Stimulated activated CD8-positive, alpha-beta memory T cell treated with anti-CD3 and anti-CD28 coated beads, Interleukin-2, amount 100 ng/mL, for 48 hours (primary cell): ENCODE measurements at regions not wholly inside any gene's neighbourhood (a gene's known extent, or its start where the extent isn't known, plus 50 kb on each side); places are given as distances from the start of the nearest gene placed in this dataset.

Experiments
- DNase-seq, 2 donors: peaks; one replicate each; pipeline ENCODE4 v3.0.0-alpha.2; 2020; ENCODE audit warnings: low read depth in 2 of 2

- DNase-seq = no peak
Measured at GRCh38 chr9:107960916-107961315, 471.3 kb upstream of the KLF4 start.

GRCh38 chr9:107954312-107954711 lies 464.7 kb upstream of the KLF4 start:
- no peak for DNase-seq

GRCh38 chr9:107953556-107954125 lies 464.1 kb upstream of the KLF4 start:
- DNase-seq = no peak

DNA sequence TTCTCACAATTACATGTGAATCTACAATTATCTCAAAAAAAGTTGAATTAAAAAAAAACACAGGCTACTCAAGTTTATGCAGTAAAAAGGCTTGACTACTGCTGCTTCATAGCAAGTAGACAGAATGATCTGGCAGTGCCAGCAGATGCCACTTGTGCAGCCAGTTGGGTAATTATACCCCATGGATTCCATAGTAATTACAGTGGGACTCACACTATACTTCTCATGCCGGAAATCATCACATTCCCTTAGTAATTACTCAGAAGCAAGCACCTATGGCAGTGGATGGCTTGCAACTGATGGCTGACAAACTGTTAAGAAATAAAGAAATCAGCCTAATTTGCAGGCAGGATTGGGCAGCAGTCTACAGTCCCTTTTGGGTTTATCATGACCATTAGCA lies 463.2 kb upstream of the KLF4 start:
- no peak for DNase-seq

DNA sequence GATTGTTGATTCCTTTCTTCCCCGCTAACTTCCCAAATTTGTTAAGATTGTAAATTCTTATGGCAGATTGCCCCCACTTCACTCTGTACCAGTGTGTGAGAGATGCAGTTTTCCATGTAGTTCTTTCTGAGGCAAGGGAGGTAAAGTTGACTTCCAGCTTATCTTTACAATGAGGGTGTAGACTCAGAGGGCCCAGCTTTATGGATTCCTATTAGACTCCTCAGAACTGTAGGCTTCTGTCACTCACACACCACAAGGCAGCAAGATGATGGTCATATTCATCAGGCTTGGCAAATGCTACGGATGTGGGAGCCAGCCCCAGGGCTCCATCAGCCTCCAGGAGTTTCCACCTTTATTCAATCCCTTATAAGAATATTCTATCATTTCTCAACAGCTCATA lies 461.9 kb upstream of the KLF4 start:
- no peak for DNase-seq

GRCh38 chr9:107949061-107949460 lies 459.5 kb upstream of the KLF4 start:
- DNase-seq = no peak

GRCh38 chr9:107948601-107949000 lies 459.0 kb upstream of the KLF4 start:
- DNase-seq = no peak

DNA sequence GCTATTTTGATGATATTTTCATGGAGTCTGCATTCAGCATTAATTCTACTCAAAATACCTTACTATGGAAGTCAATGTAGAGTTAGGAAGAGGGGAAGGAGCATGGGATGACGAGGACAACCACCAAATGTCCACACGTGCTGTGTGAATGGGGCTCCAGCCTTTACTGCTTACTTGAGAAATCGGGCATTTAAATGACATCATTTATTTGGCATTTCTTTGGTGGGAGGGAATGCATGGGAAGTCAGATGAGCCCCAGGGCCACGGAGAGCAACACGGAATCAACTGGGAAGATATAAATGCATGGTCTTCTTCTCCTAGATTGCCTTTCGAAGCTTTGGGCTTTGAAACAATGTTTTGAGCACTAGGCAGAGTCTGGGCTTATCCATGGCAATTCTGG lies 458.5 kb upstream of the KLF4 start:
- DNase-seq = no peak

DNA sequence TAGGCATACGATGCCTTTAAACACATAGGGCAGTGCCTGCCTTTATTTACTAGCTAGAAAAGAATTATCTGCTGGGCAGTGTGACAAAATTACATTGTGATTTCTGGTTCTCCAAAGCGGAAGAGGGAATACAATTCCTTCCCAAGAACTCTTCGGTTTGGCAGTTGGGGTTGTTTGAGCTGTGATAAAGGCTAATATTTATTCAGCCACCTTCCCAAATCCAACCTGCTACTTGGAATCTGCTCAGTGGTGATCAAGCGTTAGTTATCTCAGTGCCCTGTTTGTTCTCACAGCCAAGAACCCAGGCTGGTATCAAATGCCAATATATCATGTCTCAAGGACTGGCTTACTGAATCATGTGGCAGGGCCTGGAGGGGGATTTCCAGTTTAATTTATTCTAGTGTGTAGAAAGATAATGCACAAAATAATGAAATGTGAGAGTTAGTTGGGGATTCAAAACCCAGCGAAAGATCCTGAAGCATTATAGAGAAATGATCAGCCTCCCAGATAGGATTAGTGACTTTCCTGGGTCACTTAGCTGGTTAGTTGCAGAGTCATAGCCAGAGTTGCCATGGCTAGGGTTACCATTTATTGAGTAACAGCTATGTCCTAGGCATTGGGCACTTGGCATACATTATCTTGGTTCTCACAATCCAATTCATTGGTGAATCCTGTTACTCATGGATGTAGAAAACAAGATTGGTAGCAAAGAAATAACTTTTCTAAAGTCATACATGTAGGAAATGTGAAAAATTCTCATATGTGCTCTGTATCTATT lies 457.0 kb upstream of the KLF4 start:
- no peak for DNase-seq

DNA sequence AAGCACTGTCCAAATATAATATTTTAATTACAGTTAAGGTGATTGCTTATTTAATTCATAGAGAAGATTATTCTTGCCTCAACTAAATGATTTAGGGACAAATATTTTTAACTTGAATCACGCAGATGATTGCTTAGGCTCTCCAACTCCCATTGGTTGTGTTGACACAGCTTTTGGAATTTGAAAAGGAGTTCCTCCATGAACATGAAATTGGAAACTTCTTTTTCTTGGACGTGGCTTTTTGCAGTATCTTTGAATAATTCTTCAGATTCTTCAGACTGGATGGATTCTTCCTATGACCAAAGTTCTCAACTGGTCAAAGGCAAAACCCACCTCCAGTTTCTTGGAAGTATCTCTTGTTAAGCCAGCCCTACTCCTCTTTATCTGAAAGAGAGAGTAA lies 456.4 kb upstream of the KLF4 start:
- no peak for DNase-seq

DNA sequence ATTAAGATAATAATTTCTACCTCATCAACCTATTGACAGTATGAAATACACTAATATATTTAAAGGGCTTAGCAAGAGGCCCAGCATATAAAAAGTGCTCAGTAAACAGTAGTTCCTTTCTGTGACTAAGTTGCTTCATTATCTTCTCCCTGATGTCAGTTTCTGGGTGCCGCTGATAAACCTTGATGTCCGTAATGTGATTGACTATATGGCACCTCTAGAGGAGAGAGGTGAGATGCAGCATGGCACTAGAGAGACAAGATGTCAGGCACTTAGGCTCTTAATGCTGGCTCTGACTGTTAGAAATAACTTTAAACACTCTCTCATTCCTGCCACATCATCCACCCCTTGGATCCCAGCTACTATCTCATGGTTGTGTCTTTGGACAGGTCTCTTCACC lies 455.9 kb upstream of the KLF4 start:
- no peak for DNase-seq

DNA sequence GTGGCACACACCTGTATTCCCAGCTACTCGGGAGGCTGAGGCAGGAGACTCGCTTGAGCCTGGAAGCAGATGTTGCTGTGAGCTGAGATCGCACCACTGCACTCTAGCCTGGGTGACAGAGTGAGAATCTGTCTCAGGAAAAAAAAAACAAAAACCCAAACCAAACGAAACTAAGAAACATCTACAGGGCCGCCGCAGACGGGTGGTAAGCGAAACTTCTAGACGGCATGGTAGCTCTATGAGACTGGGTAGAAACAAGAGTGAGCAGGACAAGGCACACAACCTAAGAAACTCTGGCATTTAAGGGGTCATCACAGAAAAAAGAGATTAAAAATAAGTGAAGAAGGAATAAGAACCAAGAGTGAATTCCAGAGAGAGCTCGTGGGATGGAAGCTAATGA lies 454.8 kb upstream of the KLF4 start:
- no peak for DNase-seq

GRCh38 chr9:107943901-107944300 lies 454.3 kb upstream of the KLF4 start:
- no peak for DNase-seq

GRCh38 chr9:107942856-107943255 lies 453.3 kb upstream of the KLF4 start:
- no peak for DNase-seq

DNA sequence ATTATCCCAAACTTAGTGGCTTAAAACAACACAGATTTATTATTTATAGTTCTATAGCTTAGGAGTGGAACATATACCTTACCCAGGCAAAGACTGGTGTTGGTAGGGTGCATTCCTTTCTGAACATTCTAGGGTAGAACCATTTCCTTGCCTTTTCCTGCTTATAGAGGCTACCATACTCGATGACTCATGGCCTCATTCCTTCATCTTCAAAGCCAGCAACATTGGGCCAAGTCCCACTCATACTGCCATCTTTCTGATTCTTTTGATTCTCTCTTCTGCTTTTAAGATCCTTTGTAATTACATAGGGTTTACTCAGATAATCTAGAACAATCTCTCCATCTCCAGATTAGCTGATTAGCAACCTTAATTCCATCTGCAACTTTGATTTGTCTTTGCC lies 452.7 kb upstream of the KLF4 start:
- DNase-seq = no peak

- DNase-seq = no peak
Measured at GRCh38 chr9:107940616-107941595, 451.3 kb upstream of the KLF4 start.

DNA sequence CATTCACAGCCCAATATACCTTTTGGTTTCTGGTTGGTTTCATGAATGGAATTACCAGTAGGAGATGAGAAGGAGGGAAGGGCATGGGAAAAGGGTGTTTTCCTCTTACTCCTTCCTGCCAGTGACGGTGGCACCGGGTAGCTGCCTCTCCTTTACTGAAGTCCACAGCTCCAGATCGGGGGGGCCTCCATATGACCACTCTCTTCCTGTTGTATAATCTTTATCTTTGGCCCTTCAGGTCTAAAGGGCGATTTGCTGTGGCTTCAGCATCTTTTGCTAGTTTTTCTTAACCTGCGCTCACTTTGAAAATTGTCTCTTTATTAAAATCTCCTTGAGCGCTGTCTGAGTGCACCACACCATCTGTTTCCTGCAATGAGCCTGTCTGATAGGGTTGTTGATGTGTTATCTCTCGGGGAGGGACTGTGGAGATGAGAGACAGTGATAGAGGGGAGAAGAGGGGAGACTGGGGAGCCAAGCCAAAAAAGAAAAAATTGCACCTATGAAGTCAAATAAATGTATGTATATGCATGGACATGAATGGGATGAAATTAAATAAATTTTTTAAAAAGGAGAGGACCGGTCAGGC lies 449.3 kb upstream of the KLF4 start:
- DNase-seq = no peak

GRCh38 chr9:107935931-107936330 lies 446.4 kb upstream of the KLF4 start:
- no peak for DNase-seq

- no peak for DNase-seq
Measured at GRCh38 chr9:107933516-107933915, 443.9 kb upstream of the KLF4 start.

DNA sequence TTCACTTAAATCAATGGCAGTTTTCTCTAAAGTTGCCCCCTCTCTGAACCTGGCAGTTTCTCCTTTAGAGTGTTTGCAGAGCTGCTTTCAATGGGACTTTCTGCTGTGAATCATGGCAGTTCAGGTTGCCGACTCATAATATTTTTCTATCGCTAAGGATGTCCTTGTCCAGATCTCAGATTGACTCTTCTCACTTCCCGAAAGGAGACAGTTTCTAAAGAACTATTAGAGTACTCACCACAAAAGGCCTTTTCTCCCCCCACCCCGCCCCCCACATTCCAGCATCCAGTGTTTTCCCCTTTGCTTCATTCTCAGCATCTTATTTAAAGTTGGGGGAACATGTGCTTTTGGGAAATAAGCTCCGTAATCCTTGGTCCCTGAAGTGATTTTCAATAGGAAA lies 443.5 kb upstream of the KLF4 start:
- no peak for DNase-seq

DNA sequence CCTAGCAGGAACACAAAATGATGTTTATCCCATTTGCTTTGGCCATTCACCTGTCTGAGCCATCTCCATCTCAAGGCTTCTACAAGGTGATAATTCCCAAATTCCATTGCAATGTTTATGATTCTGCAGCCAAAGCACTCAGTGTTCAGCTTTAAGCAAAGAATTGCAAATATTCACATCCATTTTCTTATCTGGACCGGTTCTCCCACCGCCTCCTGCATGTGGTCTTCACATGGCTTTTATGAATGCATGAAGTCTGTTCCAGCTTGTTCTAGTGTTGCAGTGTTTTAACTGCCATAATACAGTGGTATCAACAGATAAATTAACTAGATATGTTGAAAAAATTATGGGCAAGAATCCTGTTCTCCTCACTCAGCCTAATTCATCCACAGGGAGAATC lies 443.0 kb upstream of the KLF4 start:
- no peak for DNase-seq

DNA sequence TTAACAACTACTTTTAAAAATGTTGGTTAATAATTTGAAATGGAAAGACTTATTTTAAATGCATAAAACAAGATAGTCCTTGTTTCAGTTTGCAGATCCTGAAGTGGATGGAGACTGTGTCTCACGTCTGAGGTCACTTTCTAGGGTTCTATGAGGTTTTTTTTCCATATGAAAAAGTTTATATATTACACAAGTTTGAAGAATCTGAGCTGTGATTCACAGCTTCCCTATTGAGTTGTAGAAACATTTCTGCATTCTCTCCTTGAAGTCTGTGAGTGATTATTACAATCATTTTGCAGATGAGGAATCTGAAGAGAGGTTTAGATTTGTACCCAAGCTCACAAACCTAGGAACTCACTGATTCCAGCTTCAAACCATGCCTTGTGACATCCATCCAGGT lies 442.5 kb upstream of the KLF4 start:
- DNase-seq = no peak
